ENCODE measurements at regions not wholly inside any gene's neighbourhood (a gene's known extent, or its start where the extent isn't known, plus 50 kb on each side); places are given as distances from the start of the nearest gene placed in this dataset.

DNA sequence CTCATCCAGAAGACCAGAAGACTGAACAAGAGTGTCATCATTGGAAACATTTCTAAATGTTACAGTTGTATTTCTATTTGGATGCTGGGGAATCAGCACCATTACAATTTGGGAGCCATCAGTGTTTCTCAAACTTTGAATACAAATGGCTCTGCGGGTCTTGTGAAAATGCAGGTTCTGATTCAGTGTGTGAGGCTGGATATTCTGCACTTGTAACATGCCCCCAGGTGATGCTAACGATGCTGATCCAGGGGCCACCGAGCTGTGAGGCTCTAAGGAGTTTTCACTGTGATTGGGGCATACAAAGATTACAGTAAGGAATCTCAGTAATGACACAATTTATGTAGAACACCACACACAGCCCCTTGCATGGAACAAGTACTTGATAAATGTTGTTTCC, 167.7 kb downstream of the ACTL7B start:
- Mint-ChIP-seq H3K27ac (no peak overlapping the region), H3K36me3 (no peaks in the 10 kb centered on the region), H3K4me3 (no peak overlapping the region), H3K27me3 (no peaks in the 10 kb centered on the region), H3K4me1 (no peaks in the 10 kb centered on the region), H3K9me3 (peaks cover 5% of the 10 kb centered on the region)
- DNase-seq: no peak
- CTCF ChIA-PET: no interaction called here

- DNase-seq: no peak
- Mint-ChIP-seq H3K4me1 (no peaks in the 10 kb centered on the region), H3K27me3 (no peaks in the 10 kb centered on the region), H3K4me3 (no peak overlapping the region), H3K9me3 (peaks cover 5% of the 10 kb centered on the region), H3K36me3 (no peaks in the 10 kb centered on the region), H3K27ac (no peak overlapping the region)
- CTCF ChIA-PET: no interaction called here
These were observed 168.5 kb downstream of the ACTL7B start for GRCh38 chr9:108687006-108687987.

GRCh38 chr9:108684288-108685025, 171.3 kb downstream of the ACTL7B start:
- DNase-seq: no peak
- no peaks in the 10 kb centered on the region for H3K4me1 Mint-ChIP-seq
- no peak overlapping the region for H3K4me3 Mint-ChIP-seq
- peaks cover 1% of the 10 kb centered on the region for H3K9me3 Mint-ChIP-seq
- no peaks in the 10 kb centered on the region for H3K36me3 Mint-ChIP-seq
- H3K27ac Mint-ChIP-seq: no peak overlapping the region
- CTCF ChIA-PET: no interaction called here
- no peaks in the 10 kb centered on the region for H3K27me3 Mint-ChIP-seq

DNA sequence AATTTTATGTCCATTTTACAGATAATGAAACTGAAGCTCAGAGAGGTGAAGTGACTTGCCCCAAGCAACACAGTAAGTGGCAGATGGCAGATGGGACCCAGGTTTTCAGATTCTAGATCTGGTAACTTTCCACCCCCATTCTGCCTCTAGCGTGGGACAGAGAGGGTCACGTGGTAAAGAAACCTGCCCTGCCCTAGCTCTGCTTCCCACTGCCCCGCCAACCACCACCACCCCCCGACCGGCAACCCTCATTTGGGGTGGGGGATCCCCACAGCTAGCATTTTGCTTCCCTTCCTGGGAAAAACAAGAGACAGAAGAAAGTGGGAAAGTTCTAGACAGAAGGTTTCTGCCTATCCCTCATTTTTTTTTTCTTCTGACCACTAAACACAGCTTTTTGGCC, 172.5 kb downstream of the ACTL7B start:
- CTCF ChIA-PET: no interaction called here
- no peak for DNase-seq
- Mint-ChIP-seq H3K27me3 (no peaks in the 10 kb centered on the region), H3K4me3 (no peak overlapping the region), H3K27ac (no peak overlapping the region), H3K36me3 (no peaks in the 10 kb centered on the region), H3K9me3 (peaks cover 1% of the 10 kb centered on the region), H3K4me1 (no peaks in the 10 kb centered on the region)

DNA sequence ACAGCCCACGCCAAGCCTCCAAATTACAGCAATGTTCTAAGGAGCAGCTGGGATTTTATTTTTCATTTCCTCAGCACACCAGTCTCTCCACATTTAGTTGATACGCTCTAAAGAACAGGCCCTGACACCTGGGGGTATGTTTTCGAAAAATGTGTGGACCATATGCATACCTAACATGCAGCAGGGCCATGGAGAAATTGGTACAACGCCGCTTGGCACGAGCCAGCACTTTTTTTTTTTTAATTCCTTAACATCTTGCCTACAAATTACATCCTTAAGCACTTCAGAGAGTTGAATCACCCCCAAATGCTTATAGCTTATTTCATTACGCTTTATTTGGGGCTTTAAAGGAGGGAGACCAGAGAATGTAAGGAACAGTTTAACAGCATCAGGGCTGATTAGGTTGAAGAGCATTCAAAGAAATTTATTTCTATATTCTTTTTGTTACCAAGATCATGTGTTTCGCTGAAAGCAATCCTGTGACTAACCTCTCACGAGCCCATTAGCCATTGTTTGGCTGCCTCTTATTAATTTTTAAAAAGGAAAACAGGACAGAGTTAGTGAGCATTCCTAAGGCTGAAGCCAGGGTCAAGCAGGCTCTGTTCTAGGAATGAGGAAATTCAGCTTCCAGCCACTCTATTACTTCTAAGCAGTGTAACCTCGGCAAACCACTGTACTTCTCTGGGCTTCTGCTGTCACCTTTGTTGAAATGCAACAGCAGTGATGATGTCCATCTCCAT, 173.8 kb downstream of the ACTL7B start:
- Mint-ChIP-seq H3K27ac (no peak overlapping the region), H3K36me3 (no peaks in the 10 kb centered on the region), H3K4me1 (no peaks in the 10 kb centered on the region), H3K9me3 (peaks cover 1% of the 10 kb centered on the region), H3K4me3 (no peak overlapping the region), H3K27me3 (no peaks in the 10 kb centered on the region)
- CTCF ChIA-PET: no interaction called here
- no peak for DNase-seq

GRCh38 chr9:108680946-108681345, 174.8 kb downstream of the ACTL7B start:
- H3K27ac Mint-ChIP-seq: no peak overlapping the region
- no peak overlapping the region for H3K4me3 Mint-ChIP-seq
- no peak for DNase-seq
- no peaks in the 10 kb centered on the region for H3K9me3 Mint-ChIP-seq
- no peaks in the 10 kb centered on the region for H3K27me3 Mint-ChIP-seq
- no peaks in the 10 kb centered on the region for H3K36me3 Mint-ChIP-seq
- CTCF ChIA-PET: no interaction called here
- H3K4me1 Mint-ChIP-seq: no peaks in the 10 kb centered on the region

GRCh38 chr9:108677776-108678175, 178.0 kb downstream of the ACTL7B start:
- no peaks in the 10 kb centered on the region for H3K36me3 Mint-ChIP-seq

DNA sequence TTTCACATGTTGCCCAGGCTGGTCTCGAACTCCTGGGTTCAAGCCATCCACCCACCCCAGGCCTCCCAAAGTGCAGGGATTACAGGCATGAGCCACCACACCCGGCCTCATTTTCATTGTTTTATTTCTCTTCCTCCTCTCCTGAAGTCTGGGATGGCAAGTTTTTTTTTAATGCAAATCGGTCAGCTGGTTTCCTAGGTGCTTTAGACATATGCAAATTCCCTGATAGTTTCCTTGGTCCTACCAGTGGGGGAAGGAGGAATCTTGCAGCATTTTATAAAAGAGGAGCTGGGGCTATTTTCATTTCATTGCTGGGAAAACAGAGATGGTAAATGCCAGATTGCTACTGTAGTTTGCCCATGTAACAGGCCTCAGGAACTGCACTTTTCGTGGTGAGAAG, 179.4 kb downstream of the ACTL7B start:
- H3K27ac Mint-ChIP-seq: no peak overlapping the region
- no peak for DNase-seq
- CTCF ChIA-PET: no interaction called here
- no peaks in the 10 kb centered on the region for H3K27me3 Mint-ChIP-seq
- no peaks in the 10 kb centered on the region for H3K4me1 Mint-ChIP-seq
- no peak overlapping the region for H3K4me3 Mint-ChIP-seq
- no peaks in the 10 kb centered on the region for H3K36me3 Mint-ChIP-seq
- H3K9me3 Mint-ChIP-seq: no peaks in the 10 kb centered on the region

More at GRCh38 chr9:108677776-108678175, 178.0 kb downstream of the ACTL7B start:
- no peaks in the 10 kb centered on the region for H3K27me3 Mint-ChIP-seq
- CTCF ChIA-PET: no interaction called here
- no peak for DNase-seq
- H3K27ac Mint-ChIP-seq: no peak overlapping the region
- H3K4me1 Mint-ChIP-seq: no peaks in the 10 kb centered on the region
- no peaks in the 10 kb centered on the region for H3K9me3 Mint-ChIP-seq
- H3K4me3 Mint-ChIP-seq: no peak overlapping the region

- no peak for DNase-seq
- Mint-ChIP-seq H3K4me1 (no peaks in the 10 kb centered on the region), H3K4me3 (no peak overlapping the region), H3K36me3 (no peaks in the 10 kb centered on the region), H3K9me3 (no peaks in the 10 kb centered on the region), H3K27ac (no peak overlapping the region), H3K27me3 (no peaks in the 10 kb centered on the region)
- CTCF ChIA-PET: no interaction called here
These were observed 180.1 kb downstream of the ACTL7B start for GRCh38 chr9:108675708-108676107.

DNA sequence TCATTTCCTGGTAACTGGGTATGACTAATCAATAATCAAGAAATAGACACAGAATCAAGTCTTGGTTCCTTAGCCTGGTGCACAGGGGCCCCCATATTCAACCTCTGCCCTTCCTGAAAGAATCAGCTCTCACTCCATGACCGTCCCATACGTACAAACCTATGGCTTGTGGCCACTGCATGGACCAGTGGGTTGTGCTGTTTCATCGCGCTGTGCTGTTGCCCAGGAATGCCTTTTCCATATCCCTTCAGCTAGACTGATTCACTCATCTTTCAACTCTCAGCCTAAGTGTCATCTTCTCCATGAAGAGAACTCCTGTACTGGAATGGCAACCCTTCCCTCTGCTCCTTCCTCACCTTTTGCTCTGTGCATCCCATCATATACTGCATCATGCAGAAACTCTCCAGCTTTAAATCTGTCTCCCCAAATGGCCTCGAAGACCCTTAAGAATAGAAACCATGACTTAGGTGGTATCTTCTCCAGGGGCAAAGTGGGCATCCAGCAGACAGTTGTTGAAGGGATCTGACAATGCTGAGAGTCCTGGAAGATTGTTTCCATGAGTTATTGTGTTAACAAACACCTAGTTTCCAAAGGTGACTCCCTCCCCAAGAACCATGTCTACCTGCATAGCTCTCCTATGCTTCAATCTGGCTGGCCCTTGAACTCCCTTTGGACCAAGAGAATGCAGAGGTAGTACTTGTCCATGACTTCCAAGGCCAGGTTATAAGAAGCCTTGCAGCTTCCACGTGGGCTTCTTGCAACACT, 180.8 kb downstream of the ACTL7B start:
- no peak overlapping the region for H3K27ac Mint-ChIP-seq
- no peak overlapping the region for H3K4me3 Mint-ChIP-seq
- no peaks in the 10 kb centered on the region for H3K36me3 Mint-ChIP-seq

DNA sequence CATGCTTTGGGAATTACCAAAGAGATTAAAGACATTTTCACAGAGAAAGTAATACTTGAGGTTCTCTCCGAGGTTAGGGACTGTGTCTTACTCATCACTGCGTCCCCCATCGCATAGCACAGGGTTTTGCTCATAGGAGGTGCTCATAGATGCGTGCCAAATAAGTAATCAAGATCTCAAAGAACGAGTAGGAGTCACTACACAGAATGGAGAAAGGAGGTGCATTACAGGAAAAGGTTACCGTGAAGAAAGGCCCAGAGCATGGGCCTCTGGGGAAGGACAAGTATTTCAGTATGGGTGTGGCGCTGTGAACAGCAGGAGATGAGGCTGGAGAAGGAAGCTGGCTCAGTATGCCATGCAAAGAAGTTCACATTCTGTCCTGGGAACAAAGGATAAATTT, 182.4 kb downstream of the ACTL7B start:
- H3K4me3 Mint-ChIP-seq: no peak overlapping the region
- H3K4me1 Mint-ChIP-seq: no peaks in the 10 kb centered on the region
- no peaks in the 10 kb centered on the region for H3K36me3 Mint-ChIP-seq
- no peak overlapping the region for H3K27ac Mint-ChIP-seq
- H3K27me3 Mint-ChIP-seq: no peaks in the 10 kb centered on the region
- no peaks in the 10 kb centered on the region for H3K9me3 Mint-ChIP-seq
- no peak for DNase-seq
- CTCF ChIA-PET: no interaction called here

More for the DNA sequence above, 180.8 kb downstream of the ACTL7B start:
- Mint-ChIP-seq H3K4me1 (no peaks in the 10 kb centered on the region), H3K27me3 (no peaks in the 10 kb centered on the region), H3K9me3 (no peaks in the 10 kb centered on the region)
- no peak for DNase-seq
- CTCF ChIA-PET: no interaction called here

GRCh38 chr9:108672475-108673190, 183.2 kb downstream of the ACTL7B start:
- H3K27me3 Mint-ChIP-seq: no peaks in the 10 kb centered on the region
- no peak overlapping the region for H3K4me3 Mint-ChIP-seq
- CTCF ChIA-PET: no interaction called here
- no peaks in the 10 kb centered on the region for H3K36me3 Mint-ChIP-seq
- no peak for DNase-seq
- H3K27ac Mint-ChIP-seq: no peak overlapping the region
- no peaks in the 10 kb centered on the region for H3K4me1 Mint-ChIP-seq
- no peaks in the 10 kb centered on the region for H3K9me3 Mint-ChIP-seq

- CTCF ChIA-PET: no interaction called here
- Mint-ChIP-seq H3K27me3 (no peaks in the 10 kb centered on the region), H3K9me3 (no peaks in the 10 kb centered on the region), H3K27ac (no peak overlapping the region), H3K4me1 (no peaks in the 10 kb centered on the region), H3K4me3 (no peak overlapping the region), H3K36me3 (no peaks in the 10 kb centered on the region)
- DNase-seq: no peak
These were observed 184.0 kb downstream of the ACTL7B start for GRCh38 chr9:108671794-108672193.
